ENCODE measurements at regions not wholly inside any gene's neighbourhood (a gene's known extent, or its start where the extent isn't known, plus 50 kb on each side); places are given as distances from the start of the nearest gene placed in this dataset.

GRCh38 chr5:2660315-2660714, 91.2 kb downstream of the IRX2 start:
- Histone ChIP-seq H3K36me3 (ENCODE audit: control insufficient read depth, insufficient read depth, low read length) (no peaks in the 10 kb centered on the region), H3K4me3 (ENCODE audit: low read depth, low read length) (no peak overlapping the region), H3K27me3 (ENCODE audit: control insufficient read depth, insufficient read depth, low read length) (no peaks in the 10 kb centered on the region)
- DNase-seq (ENCODE audit: low read depth): no peak
- no peak for TF ChIP-seq CTCF (IDR thresholded peaks at IDR 0.05; ENCODE audit: insufficient read depth, low read depth, low read length)
- ChIA-PET CTCF (interaction anchor here (0.8 kb wide), 1 partner anchor 17 kb away, joined by 3 read pairs; no protein-coding TSS in a partner anchor), POLR2A (no interaction called here)

- POLR2A ChIA-PET: no interaction called here
- CTCF ChIA-PET: no interaction called here
These were observed 92.5 kb downstream of the IRX2 start for GRCh38 chr5:2658881-2659470.

GRCh38 chr5:2658447-2658846, 93.0 kb downstream of the IRX2 start:
- DNase-seq (ENCODE audit: low read depth): no peak
- no peaks in the 10 kb centered on the region for H3K36me3 ChIP-seq (ENCODE audit: control insufficient read depth, insufficient read depth, low read length)
- CTCF ChIA-PET: no interaction called here
- no peaks in the 10 kb centered on the region for H3K27me3 ChIP-seq (ENCODE audit: control insufficient read depth, insufficient read depth, low read length)
- H3K4me3 ChIP-seq (ENCODE audit: low read depth, low read length): no peak overlapping the region
- POLR2A ChIA-PET: no interaction called here
- no peak for TF ChIP-seq CTCF (IDR thresholded peaks at IDR 0.05; ENCODE audit: insufficient read depth, low read depth, low read length)

More at GRCh38 chr5:2658881-2659470, 92.5 kb downstream of the IRX2 start:
- TF ChIP-seq CTCF (IDR thresholded peaks at IDR 0.05; ENCODE audit: insufficient read depth, low read depth, low read length): no peak
- Histone ChIP-seq H3K27me3 (ENCODE audit: control insufficient read depth, insufficient read depth, low read length) (no peaks in the 10 kb centered on the region), H3K4me3 (ENCODE audit: low read depth, low read length) (no peak overlapping the region), H3K36me3 (ENCODE audit: control insufficient read depth, insufficient read depth, low read length) (no peaks in the 10 kb centered on the region)
- no peak for DNase-seq (ENCODE audit: low read depth)

- DNase-seq (ENCODE audit: low read depth): no peak
- ChIA-PET POLR2A (no interaction called here), CTCF (no interaction called here)
- H3K36me3 ChIP-seq (ENCODE audit: control insufficient read depth, insufficient read depth, low read length): no peaks in the 10 kb centered on the region
- no peak overlapping the region for H3K4me3 ChIP-seq (ENCODE audit: low read depth, low read length)
- no peak for TF ChIP-seq CTCF (IDR thresholded peaks at IDR 0.05; ENCODE audit: insufficient read depth, low read depth, low read length)
- no peaks in the 10 kb centered on the region for H3K27me3 ChIP-seq (ENCODE audit: control insufficient read depth, insufficient read depth, low read length)
These were observed 94.3 kb downstream of the IRX2 start for GRCh38 chr5:2657151-2657550.

GRCh38 chr5:2656206-2656605, 95.3 kb downstream of the IRX2 start:
- CTCF ChIA-PET: no interaction called here
- peak; percentile 35 for DNase-seq (ENCODE audit: low read depth)
- POLR2A ChIA-PET: no interaction called here
- no peaks in the 10 kb centered on the region for H3K36me3 ChIP-seq (ENCODE audit: control insufficient read depth, insufficient read depth, low read length)
- H3K27me3 ChIP-seq (ENCODE audit: control insufficient read depth, insufficient read depth, low read length): no peaks in the 10 kb centered on the region
- no peak overlapping the region for H3K4me3 ChIP-seq (ENCODE audit: low read depth, low read length)
- no peak for TF ChIP-seq CTCF (IDR thresholded peaks at IDR 0.05; ENCODE audit: insufficient read depth, low read depth, low read length)

Data from BJ (cell line).